ENCODE measurements at regions not wholly inside any gene's neighbourhood (a gene's known extent, or its start where the extent isn't known, plus 50 kb on each side); places are given as distances from the start of the nearest gene placed in this dataset.

- no peak for DNase-seq
Observed at GRCh38 chr1:80083892-80084291, 1077.4 kb upstream of the ADGRL4 start.

- DNase-seq = no peak
Observed at GRCh38 chr1:80076469-80076868, 1069.9 kb upstream of the ADGRL4 start.

- no peak for DNase-seq
Observed at GRCh38 chr1:80075351-80075750, 1068.8 kb upstream of the ADGRL4 start.

GRCh38 chr1:80072563-80072962 is 1066.0 kb upstream of the ADGRL4 start:
- DNase-seq = peak in 1 of 2 experiments; percentile 16

GRCh38 chr1:80066060-80066459 is 1059.5 kb upstream of the ADGRL4 start:
- DNase-seq = no peak

- no peak for DNase-seq
Observed at GRCh38 chr1:80064524-80064923, 1058.0 kb upstream of the ADGRL4 start.

GRCh38 chr1:80059940-80060339 is 1053.4 kb upstream of the ADGRL4 start:
- DNase-seq = no peak

- no peak for DNase-seq
Observed at GRCh38 chr1:80056179-80056578, 1049.6 kb upstream of the ADGRL4 start.

- DNase-seq = peak; percentile 69 to 85
Observed at GRCh38 chr1:80054129-80054528, 1047.6 kb upstream of the ADGRL4 start.

GRCh38 chr1:80053613-80054012 is 1047.1 kb upstream of the ADGRL4 start:
- DNase-seq = no peak

GRCh38 chr1:80050523-80050922 is 1044.0 kb upstream of the ADGRL4 start:
- DNase-seq = no peak

- no peak for DNase-seq
Observed at GRCh38 chr1:80050085-80050484, 1043.6 kb upstream of the ADGRL4 start.

GRCh38 chr1:80048716-80049115 is 1042.2 kb upstream of the ADGRL4 start:
- no peak for DNase-seq

GRCh38 chr1:80047791-80048190 is 1041.3 kb upstream of the ADGRL4 start:
- peak in 1 of 2 experiments; percentile 44 for DNase-seq

GRCh38 chr1:80044662-80045061 is 1038.1 kb upstream of the ADGRL4 start:
- DNase-seq = no peak

GRCh38 chr1:80036690-80037432 is 1030.3 kb upstream of the ADGRL4 start:
- no peak for DNase-seq

- DNase-seq = no peak
Observed at GRCh38 chr1:80023358-80023757, 1016.8 kb upstream of the ADGRL4 start.

- no peak for DNase-seq
Observed at GRCh38 chr1:80021891-80022290, 1015.4 kb upstream of the ADGRL4 start.

- DNase-seq = no peak
Observed at GRCh38 chr1:80018348-80018747, 1011.8 kb upstream of the ADGRL4 start.

- DNase-seq = no peak
Observed at GRCh38 chr1:80008934-80009333, 1002.4 kb upstream of the ADGRL4 start.

- no peak for DNase-seq
Observed at GRCh38 chr1:80003250-80003649, 996.7 kb upstream of the ADGRL4 start.

GRCh38 chr1:79988401-79988800 is 981.9 kb upstream of the ADGRL4 start:
- no peak for DNase-seq

- peak; percentile 97 to 99 for DNase-seq
Observed at GRCh38 chr1:79982211-79982610, 975.7 kb upstream of the ADGRL4 start.

- peak in 1 of 2 experiments; percentile 28 for DNase-seq
Observed at GRCh38 chr1:79981481-79981880, 975.0 kb upstream of the ADGRL4 start.

GRCh38 chr1:79979346-79979745 is 972.8 kb upstream of the ADGRL4 start:
- DNase-seq = no peak
